GM04504 (cell line): ENCODE measurements at regions not wholly inside any gene's neighbourhood (a gene's known extent, or its start where the extent isn't known, plus 50 kb on each side); places are given as distances from the start of the nearest gene placed in this dataset.
A peak's percentile ranks its signal among the peaks of the same experiment; 100 is the strongest.

Experiments used
- DNase-seq: peaks from one replicate; pipeline ENCODE4 v3.0.0-alpha.2; 2012; ENCODE audit warnings: low read depth

GRCh38 chr14:65281991-65282895 is 130.3 kb upstream of the FUT8 start:
- peak; percentile 69 for DNase-seq

DNA sequence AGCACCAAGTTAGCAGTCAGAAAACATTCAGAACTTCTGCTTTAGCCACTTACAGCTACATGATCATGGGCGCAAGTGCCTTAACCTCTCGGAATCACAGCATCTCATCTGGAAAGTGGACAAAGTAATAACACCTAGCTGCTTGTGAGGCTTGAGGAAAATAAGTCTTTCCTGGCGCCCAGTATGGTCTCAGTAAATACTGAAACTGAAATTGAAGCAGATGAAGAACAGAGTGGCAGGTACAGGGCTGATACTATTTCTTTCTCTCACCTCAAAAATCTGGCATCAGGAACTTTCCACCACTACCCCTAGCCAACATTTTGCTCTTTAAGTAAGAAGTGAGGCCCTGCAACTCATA is 129.7 kb upstream of the FUT8 start:
- DNase-seq = no peak

DNA sequence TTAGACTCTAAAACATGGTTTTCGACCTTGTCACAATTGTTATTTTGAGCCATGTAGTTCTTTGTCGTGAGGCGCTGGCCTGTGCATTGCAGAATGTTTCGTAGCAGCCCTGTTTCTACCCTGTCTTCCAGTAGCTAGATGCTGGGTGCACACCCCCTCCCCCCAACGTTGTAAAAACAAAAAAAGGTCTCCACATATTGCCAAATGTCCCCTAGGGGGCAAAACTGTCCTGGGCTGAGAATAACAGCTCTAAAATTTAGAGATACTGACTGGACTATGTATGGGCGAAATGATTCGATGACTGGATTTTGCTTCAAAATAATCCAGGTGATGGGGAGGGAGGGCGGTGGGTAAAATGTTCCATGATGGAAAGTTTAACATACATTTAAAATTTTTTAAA is 126.1 kb upstream of the FUT8 start:
- no peak for DNase-seq

GRCh38 chr14:65287264-65288131 is 125.0 kb upstream of the FUT8 start:
- DNase-seq = no peak

- peak; percentile 83 for DNase-seq
Observed at GRCh38 chr14:65290830-65291229, 121.7 kb upstream of the FUT8 start.

GRCh38 chr14:65291531-65291930 is 121.0 kb upstream of the FUT8 start:
- DNase-seq = no peak

- DNase-seq = no peak
Observed at GRCh38 chr14:65294816-65295215, 117.7 kb upstream of the FUT8 start.

DNA sequence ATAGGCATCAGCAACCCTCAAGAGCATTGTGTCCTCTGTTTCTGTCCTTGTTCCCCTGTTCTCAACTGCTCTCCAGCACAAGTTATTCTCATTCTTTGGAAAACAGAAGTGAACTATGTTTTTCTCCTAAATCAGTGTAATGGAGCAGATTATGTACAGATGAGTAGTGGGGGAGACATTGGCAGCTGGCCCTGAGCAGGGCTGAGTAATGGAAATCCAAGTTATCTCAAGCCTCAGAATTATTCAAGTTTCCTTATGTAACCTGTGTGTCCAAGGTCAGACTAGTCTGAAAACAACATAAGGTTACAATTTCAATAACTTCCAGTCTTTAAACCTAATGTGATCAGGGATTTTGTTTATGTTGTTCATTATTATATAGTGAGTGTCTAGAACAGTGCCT is 116.1 kb upstream of the FUT8 start:
- DNase-seq = no peak

GRCh38 chr14:65296876-65297275 is 115.7 kb upstream of the FUT8 start:
- no peak for DNase-seq

DNA sequence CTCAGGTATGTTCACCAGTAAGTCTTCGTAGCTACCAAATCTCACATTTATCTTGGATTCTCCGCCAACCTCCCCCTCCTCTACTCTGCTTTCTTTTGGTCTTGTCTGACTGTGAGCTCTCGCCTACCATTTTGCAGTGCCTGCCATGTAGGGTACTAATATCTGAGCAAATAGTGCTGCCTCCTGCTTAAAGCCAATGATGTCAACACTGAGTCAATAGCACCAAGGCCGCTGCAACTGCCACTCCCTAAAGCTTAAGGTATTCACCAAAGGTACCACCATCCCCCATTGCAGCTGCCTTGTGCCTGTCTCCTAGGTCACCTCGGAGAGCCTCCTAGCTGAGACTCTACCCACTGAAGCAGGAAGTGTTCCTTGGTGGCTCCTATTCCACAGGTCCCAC is 114.8 kb upstream of the FUT8 start:
- no peak for DNase-seq

DNA sequence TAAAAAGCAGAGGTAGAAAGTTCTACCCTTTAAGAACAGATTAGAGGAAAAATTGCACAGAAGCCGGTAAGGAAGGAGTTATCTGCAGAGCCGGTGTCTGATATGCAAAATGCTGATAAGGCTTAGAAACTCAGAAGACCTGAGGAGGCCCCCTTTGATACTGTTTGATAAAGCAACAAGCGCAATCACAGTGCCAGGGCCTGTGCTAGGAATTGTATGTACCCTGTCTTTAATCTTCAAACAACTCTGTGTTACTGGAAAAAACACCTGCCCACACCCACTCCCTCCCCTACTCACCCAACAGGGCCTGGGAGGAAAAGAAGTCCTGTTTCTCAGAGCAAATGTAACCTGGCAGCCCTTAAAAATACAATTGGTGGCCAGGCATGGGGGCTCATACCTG is 112.7 kb upstream of the FUT8 start:
- DNase-seq = no peak

DNA sequence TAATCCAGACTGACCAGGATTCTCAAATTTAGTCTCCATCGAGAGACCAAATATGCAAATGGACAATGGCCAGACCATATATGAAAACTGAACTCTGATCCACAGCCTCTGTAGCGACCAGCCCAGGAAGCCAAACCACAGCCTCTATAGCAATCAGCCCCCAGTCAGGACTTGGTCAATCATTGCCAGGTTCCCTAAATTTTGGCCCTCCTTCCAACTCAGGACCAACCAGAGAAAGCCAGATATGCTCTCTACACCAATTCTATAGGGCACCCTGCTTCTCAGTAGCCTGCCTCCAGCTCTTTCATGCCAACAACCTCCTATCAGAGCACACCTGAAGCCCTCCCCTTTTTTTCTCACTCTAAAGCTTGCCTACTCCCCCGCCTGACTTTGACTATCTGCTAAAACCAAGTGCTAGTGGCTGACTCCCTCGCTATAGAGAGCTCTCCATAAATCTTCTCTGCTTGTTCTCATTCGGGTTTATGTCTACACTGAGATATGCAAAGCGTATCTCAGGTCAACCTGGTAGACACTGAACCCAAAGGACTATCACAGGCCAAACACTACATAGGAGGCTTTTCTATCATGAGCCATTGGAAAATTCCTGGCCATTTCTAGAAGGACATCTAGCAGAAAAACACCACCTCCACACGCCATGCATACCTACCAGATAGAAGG is 110.5 kb upstream of the FUT8 start:
- DNase-seq = no peak

- no peak for DNase-seq
Observed at GRCh38 chr14:65302571-65303189, 109.8 kb upstream of the FUT8 start.

- DNase-seq = no peak
Observed at GRCh38 chr14:65303190-65303898, 109.2 kb upstream of the FUT8 start.

GRCh38 chr14:65303899-65304222 is 108.7 kb upstream of the FUT8 start:
- DNase-seq = no peak

DNA sequence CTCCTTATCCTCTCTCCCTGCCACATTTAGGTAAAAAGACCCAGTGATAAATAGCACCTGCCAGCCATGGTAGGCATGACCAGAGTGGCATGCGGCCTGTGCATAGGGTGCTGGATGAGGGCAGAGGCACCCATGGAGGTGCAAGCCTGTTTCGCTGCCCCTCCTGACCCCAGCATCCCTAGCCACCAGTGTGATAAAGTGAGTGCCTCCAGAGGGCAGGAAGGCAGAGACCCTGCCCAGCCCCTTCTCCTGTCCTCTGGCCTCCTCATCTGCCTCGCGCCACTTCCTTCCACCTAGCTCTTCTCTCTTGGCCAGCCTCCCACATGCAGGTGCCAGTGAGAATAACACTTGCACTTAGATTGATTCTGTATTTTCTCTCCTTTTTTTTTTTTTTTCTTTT is 108.3 kb upstream of the FUT8 start:
- no peak for DNase-seq

DNA sequence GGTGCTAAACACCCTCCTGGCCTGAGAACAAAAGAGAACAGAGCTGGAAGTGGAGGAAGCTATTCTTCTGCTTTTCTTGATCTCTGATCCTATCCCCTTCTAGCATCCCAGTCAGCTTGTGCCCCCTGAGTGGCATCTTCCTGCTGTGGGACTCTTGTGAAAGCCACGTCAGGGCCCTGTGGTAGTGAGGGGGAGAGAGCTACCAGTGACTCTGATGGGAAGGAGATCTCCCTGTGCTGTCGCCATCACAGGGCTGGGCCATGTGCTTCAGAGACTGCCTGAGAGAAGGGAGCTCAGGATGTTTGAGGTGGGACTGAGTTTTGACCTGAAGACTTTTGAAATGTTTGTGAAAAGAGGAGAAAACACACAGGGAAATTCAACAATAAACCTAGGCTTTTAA is 107.6 kb upstream of the FUT8 start:
- DNase-seq = no peak

GRCh38 chr14:65308536-65308935 is 104.0 kb upstream of the FUT8 start:
- DNase-seq = no peak

DNA sequence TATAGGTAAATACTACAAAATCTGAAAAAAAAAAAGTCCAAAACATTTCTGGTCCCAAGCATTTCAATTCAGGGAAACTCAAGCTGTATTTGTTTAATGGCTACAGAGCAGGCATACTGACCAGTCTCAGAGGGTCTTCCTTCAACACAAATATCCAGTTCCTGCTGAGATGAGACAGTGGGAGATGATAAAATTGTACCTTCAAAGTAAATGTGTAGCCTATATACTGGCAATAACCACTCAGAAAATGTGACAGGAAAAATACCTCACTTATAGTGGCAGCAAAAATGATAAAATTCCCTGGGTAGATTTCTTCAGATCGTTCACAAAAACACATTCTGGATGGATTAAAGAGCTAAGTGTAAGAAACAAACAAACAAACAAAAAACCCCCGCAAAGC is 102.0 kb upstream of the FUT8 start:
- DNase-seq = no peak

DNA sequence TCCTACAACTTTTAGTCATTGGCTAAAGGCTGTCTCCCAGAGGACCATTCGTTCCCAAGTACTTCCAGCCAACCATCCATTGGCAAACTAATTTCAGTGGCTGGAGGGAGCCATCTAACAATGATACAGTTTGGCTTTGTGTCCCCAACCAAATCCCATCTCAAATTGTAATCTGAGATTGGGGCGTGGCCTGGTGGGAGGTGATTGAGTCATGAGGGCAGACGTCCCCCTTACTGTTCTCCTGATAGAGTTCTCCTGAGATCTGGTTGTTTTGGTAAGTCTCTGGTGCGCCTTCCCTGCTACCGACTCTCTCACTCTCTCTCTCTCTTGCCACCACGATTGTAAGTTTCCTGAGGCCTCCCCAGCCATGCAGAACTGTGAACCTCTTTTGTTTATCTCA is 99.7 kb upstream of the FUT8 start:
- no peak for DNase-seq

GRCh38 chr14:65318636-65319506 is 93.7 kb upstream of the FUT8 start:
- no peak for DNase-seq
